Central memory CD8-positive, alpha-beta T cell (primary cell): ENCODE measurements at regions not wholly inside any gene's neighbourhood (a gene's known extent, or its start where the extent isn't known, plus 50 kb on each side); places are given as distances from the start of the nearest gene placed in this dataset.

Experiments used
- ATAC-seq: fragments of 150-1000 bp; cut with Tn5 transposase; replicated peaks from 2 replicates; pipeline ENCODE4 v1.10.0; 2022; ENCODE audit warnings: mild to moderate bottlenecking, moderate FRiP score, moderate number of reproducible peaks; ENCODE audit not compliant: poor library complexity, severe bottlenecking; ENCODE audit errors: extremely low read depth
- DNase-seq, 2 donors: peaks; one replicate each; pipeline ENCODE4 v3.0.0; 2021; ENCODE audit warnings: low spot score in 2 of 2
- H3K27ac Mint-ChIP-seq: one replicate; pipeline ENCODE4 v1.8.0; 2022; ENCODE audit warnings: low read depth, mild to moderate bottlenecking, moderate library complexity, mixed read lengths
- H3K27me3 Mint-ChIP-seq: one replicate; pipeline ENCODE4 v1.8.0; 2022; ENCODE audit warnings: mixed read lengths
- H3K36me3 Mint-ChIP-seq: one replicate; pipeline ENCODE4 v1.8.0; 2022; ENCODE audit warnings: mild to moderate bottlenecking, moderate library complexity, mixed read lengths; ENCODE audit not compliant: insufficient read depth
- H3K4me1 Mint-ChIP-seq: one replicate; pipeline ENCODE4 v1.8.0; 2022; ENCODE audit warnings: mixed read lengths
- H3K4me3 Mint-ChIP-seq: one replicate; pipeline ENCODE4 v1.8.0; 2022; ENCODE audit warnings: mild to moderate bottlenecking, moderate library complexity, mixed read lengths
- H3K9me3 Mint-ChIP-seq: one replicate; pipeline ENCODE4 v1.8.0; 2022; ENCODE audit warnings: mixed read lengths

DNA sequence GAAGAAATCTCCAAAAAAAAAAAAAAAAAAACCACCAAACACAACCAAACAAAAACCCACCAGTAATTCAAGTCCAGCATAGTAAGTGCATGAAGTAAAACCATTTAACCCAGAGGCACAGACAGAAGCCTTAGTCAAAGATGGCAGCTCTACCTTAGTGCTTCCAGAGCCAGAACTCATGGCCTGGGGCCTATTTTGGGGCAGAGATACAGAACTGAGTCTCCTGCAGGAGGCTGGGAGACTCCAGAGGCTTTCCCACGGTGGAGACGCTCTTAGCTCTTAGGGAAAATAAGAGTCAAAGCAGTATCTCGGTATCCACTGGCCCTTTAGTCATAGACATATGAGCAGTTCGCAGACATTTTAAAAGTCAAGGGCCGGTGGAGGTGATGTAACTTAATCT lies 129.5 kb downstream of the GPX5 start:
- no peak for DNase-seq
- no peaks in the 10 kb centered on the region for H3K9me3 Mint-ChIP-seq
- H3K27ac Mint-ChIP-seq = no peak overlapping the region
- no peak overlapping the region for H3K4me3 Mint-ChIP-seq
- no peaks in the 10 kb centered on the region for H3K4me1 Mint-ChIP-seq
- peaks cover 68% of the 10 kb centered on the region for H3K27me3 Mint-ChIP-seq
- H3K36me3 Mint-ChIP-seq = peaks cover 14% of the 10 kb centered on the region
- ATAC-seq = no peak

DNA sequence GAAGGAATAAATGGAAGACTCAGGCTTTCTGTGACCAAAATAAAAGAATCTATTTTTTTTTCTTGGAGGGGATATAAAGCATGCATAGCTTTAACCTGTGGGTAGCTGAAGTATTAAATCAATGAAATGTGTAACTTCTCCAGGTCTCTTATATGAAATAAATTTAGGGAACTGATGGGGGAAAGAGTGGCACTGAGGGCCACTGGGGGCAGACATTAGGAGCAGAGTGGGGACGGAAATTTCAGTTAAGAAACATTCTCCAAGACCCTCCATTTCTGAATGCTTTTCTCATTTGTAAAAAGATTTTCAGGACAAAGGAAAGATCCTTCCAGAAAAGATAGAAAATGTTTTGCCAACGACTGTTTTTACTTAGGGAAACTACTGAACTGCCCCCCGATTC lies 131.0 kb downstream of the GPX5 start:
- DNase-seq (no peak), ATAC-seq (no peak)
- Mint-ChIP-seq H3K27ac (no peak overlapping the region), H3K4me3 (no peak overlapping the region), H3K36me3 (peaks cover 14% of the 10 kb centered on the region), H3K27me3 (peaks cover 68% of the 10 kb centered on the region), H3K9me3 (no peaks in the 10 kb centered on the region), H3K4me1 (no peaks in the 10 kb centered on the region)

DNA sequence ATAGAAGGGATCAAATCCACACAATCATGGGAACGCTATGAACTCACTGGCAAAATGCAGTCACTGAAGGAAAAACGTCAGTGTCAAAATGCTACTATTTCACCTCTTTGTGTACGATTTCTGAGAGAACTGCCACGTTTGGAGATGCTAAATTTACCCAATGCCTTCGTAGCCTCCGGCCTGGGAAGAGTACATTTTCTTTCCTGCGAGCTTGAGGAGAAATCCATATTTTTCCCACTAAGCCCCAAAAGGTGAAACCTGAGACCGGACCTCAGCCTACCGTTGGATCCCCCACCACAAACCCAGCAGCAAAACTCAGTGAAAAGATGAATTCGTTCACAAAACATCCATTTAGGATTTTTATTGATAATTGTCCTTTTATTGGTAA lies 131.7 kb downstream of the GPX5 start:
- ATAC-seq (no peak), DNase-seq (no peak)
- H3K36me3 Mint-ChIP-seq = peaks cover 14% of the 10 kb centered on the region
- H3K4me1 Mint-ChIP-seq = no peaks in the 10 kb centered on the region
- H3K9me3 Mint-ChIP-seq = no peaks in the 10 kb centered on the region
- H3K27me3 Mint-ChIP-seq = peaks cover 61% of the 10 kb centered on the region
- H3K4me3 Mint-ChIP-seq = peak overlapping the region; percentile 59
- H3K27ac Mint-ChIP-seq = no peak overlapping the region

DNA sequence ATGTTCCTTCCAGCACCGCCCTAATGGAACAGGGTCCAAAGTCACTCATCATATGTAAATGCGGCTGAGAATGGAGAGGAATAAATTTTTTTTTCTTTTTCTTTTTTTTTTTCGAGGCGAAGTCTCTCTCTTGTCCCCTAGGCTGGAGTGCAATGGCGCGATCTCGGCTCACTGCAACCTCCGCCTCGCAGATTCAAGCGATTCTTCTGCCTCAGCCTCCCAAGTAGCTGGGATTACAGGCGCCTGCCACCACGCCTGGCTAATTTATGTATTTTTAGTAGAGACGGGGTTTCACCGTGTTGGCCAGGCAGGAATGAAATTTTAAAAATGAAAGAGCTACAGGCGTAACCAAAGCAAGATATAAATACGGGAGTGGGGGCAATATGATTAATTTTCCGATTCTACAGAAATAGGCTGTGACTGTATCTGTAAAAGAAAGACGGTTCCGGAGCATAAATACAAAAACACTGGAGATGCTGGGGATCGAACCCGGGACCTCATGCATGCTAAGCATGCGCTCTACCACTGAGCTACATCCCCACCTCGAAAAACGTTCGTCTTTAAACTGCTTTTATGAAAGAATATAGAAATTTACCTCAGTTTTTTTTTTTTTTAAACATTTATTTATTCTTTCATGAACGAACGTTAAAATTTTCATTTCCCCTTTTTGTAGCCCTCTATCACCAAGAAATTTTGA lies 132.2 kb downstream of the GPX5 start:
- Mint-ChIP-seq H3K36me3 (peaks cover 14% of the 10 kb centered on the region), H3K27ac (peak overlapping the region; percentile 79), H3K4me3 (peak overlapping the region; percentile 59), H3K4me1 (no peaks in the 10 kb centered on the region), H3K9me3 (no peaks in the 10 kb centered on the region), H3K27me3 (peaks cover 60% of the 10 kb centered on the region)
- no peak for DNase-seq
- no peak for ATAC-seq

DNA sequence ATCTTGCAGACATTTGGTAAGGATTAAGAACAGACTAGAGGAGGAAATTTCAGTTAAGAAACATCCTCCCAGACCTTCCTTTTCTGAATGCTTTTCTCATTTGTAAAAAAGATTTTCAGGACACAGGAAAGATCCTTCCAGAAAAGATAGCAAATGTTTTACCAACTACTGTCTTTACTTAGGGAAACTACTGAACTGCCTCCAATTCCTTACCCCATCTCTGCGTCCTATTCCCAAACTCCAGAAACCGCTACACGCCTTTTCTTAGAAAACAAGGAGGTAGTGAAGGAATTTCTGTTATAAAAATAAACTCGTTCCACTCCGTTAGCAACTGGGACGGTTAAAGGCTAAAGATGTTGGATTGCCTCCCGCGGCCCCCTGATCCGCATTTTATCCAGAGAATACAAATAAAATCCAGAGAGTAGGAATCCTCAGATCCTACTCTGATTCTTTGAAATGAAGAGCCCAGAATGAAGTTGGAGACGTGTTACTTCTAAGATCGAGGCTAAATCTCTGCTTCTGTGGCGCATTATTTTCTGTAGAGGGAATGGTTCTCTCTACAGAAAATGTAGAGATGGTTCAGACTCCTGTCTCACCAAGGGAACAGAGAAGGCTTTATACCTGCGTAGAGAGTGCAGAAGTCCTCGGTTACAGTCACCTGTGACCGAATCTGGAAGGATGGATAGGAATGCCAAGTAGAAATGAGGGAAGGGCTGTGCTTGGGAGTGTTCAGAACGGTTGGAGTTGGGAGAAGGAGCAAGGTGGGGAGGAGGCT lies 133.0 kb downstream of the GPX5 start:
- Mint-ChIP-seq H3K27ac (peak overlapping the region; percentile 79), H3K36me3 (peaks cover 14% of the 10 kb centered on the region), H3K9me3 (no peaks in the 10 kb centered on the region), H3K4me3 (peak overlapping the region; percentile 59), H3K4me1 (no peaks in the 10 kb centered on the region), H3K27me3 (peaks cover 60% of the 10 kb centered on the region)
- ATAC-seq (no peak), DNase-seq (no peak)

DNA sequence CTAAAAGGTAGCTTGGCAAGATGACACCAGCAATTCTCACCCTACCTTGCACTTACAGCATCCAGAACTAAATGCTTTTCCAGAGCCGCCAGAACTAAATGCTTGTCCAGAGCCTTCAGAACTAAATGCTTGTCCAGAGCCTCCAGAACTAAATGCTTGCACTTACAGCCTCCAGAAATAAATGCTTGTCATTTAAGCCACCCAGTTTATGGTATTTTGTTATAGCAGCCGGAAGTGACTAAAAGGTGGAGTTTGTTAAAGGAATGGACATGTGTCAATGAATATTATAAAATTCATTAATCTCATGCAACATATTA lies 133.5 kb downstream of the GPX5 start:
- Mint-ChIP-seq H3K4me3 (no peak overlapping the region), H3K9me3 (no peaks in the 10 kb centered on the region), H3K36me3 (peaks cover 14% of the 10 kb centered on the region), H3K4me1 (no peaks in the 10 kb centered on the region), H3K27me3 (peaks cover 60% of the 10 kb centered on the region), H3K27ac (no peak overlapping the region)
- no peak for ATAC-seq
- DNase-seq = no peak

DNA sequence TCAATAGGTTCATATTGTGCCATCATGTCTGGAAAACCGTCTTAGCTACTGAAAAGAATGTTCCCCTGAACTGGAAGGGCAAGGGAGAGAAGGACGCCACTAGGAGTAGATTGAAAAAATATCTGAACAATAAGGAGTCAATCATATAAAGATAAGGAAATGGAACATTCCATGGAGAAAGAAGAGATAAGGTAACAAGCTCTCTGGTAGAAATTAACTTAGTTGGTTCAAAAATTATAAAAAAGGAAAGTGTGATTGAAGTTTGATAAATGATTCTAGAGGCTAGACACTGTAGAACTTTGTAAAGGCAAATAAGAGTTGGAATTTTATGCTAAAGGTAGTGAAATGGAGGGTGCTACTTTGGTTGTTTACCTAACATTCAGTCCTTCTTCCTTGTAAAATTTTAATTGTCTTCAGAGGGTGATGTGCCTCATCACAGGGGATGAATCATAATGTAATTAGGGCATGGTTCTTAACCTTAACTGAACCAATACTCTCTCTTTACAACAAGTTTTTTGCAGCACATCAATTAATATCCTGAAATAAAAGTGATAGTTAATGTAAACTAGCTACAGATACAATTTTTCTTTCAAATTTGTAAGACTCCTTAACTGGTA lies 135.5 kb downstream of the GPX5 start:
- Mint-ChIP-seq H3K27me3 (peaks cover 64% of the 10 kb centered on the region), H3K4me3 (no peak overlapping the region), H3K9me3 (no peaks in the 10 kb centered on the region), H3K36me3 (peaks cover 14% of the 10 kb centered on the region), H3K27ac (no peak overlapping the region), H3K4me1 (no peaks in the 10 kb centered on the region)
- no peak for DNase-seq
- ATAC-seq = no peak

DNA sequence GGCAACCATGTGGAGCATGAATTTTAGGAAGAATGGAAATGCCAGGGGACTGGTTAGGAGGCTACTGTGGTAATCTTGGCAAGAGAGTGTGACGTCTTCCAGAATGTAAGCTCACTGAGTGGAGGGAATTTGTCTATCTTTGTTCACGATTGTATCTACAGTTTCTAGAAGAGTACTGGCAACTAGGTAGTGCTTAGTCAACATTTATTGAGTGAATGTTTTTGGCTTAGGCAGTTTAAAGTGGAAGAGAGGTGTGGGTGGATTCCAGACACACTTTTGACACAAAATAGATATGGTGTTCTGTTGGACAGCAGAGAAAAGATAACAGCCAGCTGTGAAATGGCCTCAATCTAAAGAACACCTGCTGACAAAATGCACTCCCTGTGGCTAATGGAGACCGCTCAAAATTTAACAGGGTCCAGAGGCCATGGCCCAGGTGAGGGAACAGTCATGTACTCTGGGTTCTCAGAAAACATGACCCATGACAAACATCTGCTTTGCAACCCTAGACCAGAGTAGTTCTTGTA lies 139.3 kb downstream of the GPX5 start:
- no peaks in the 10 kb centered on the region for H3K4me1 Mint-ChIP-seq
- DNase-seq (no peak), ATAC-seq (no peak)

DNA sequence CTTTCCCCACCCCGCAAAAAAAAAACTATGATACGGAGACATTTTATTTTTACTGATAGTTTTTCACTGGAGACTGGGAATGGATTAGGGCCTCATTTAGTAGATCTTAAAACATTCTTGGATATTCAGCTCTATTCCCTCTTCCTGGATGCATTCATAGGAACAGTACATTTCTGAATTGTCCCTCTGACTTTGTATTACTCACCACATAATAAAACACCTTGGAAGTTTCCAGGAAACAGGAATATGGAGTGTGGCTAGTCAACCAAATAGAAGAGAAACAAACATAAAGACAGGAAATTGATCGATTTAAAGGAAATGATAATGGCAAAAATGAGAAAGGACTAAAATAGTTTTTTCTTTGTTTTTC lies 147.7 kb downstream of the GPX5 start:
- Mint-ChIP-seq H3K9me3 (no peaks in the 10 kb centered on the region), H3K36me3 (no peaks in the 10 kb centered on the region), H3K4me1 (no peaks in the 10 kb centered on the region), H3K27me3 (peaks cover 76% of the 10 kb centered on the region), H3K4me3 (no peak overlapping the region), H3K27ac (no peak overlapping the region)
- ATAC-seq (no peak), DNase-seq (no peak)

More for the DNA sequence above, 139.3 kb downstream of the GPX5 start:
- H3K4me3 Mint-ChIP-seq = no peak overlapping the region
- H3K9me3 Mint-ChIP-seq = no peaks in the 10 kb centered on the region
- no peaks in the 10 kb centered on the region for H3K36me3 Mint-ChIP-seq
- no peak overlapping the region for H3K27ac Mint-ChIP-seq
- peaks cover 40% of the 10 kb centered on the region for H3K27me3 Mint-ChIP-seq

DNA sequence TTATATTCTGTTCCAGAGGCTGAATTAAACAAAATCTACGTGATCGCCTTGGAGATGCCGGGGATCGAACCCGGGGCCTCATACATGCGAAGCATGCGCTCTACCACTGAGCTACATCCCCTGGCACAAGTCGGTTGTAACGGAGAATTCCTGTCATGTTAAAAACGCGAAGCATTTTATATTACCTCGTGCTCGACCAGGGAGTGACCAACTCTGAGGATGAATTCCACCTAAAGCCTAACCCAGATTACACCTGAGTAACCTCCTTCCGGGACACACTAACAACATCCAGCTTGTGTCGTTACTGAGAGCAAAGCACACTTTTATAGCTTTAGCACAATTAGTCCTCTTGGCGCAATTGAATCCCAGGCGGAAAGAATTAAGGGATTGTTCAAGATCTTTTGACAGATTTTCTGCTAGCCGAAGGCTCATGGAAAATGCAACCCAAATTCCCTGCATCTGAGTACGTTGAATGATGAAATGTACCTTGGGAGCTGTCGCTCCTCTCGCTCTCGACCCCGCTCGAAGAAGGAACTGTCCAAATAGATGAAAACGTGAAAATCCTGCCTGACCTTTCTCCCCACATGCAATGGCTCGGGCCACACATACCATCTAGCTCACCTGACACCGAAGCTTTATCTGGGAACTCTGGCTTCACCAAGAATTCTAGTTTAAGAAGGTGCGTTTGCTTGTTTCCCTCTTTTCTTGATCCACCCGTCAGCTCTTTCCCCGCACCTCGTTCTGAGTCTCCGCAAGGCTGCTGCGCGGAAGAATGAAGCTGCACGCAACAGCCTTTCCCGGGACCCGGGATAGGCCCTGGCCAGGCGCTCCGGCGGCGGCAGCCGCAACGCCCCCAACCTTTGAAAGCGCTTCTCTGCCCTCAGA lies 148.3 kb downstream of the GPX5 start:
- DNase-seq (no peak), ATAC-seq (no peak)
- Mint-ChIP-seq H3K4me3 (no peak overlapping the region), H3K27ac (no peak overlapping the region), H3K36me3 (no peaks in the 10 kb centered on the region), H3K9me3 (no peaks in the 10 kb centered on the region), H3K4me1 (no peaks in the 10 kb centered on the region), H3K27me3 (peaks cover 82% of the 10 kb centered on the region)

DNA sequence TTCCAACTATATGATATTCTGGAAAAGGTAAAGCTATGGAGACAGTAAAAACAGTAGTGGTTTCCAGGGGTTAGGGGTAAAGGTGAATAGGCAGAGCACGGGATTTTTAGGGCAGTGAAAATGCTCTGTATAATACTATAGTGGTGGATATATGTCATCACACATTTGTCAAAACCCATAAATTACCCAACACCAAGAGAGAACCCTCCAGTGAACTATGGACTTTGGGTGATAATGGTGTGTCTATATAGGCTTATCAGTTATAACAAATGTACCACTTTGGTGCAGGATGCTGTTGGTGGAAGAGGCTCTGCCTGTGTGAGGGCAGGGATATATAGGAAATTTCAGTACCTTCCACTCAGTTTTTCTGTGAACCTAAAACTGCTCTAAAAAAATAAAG lies 149.9 kb downstream of the GPX5 start:
- no peaks in the 10 kb centered on the region for H3K4me1 Mint-ChIP-seq
- no peak overlapping the region for H3K4me3 Mint-ChIP-seq
- no peaks in the 10 kb centered on the region for H3K9me3 Mint-ChIP-seq
- no peaks in the 10 kb centered on the region for H3K36me3 Mint-ChIP-seq
- ATAC-seq (no peak), DNase-seq (no peak)
- peaks cover 85% of the 10 kb centered on the region for H3K27me3 Mint-ChIP-seq
- no peak overlapping the region for H3K27ac Mint-ChIP-seq

DNA sequence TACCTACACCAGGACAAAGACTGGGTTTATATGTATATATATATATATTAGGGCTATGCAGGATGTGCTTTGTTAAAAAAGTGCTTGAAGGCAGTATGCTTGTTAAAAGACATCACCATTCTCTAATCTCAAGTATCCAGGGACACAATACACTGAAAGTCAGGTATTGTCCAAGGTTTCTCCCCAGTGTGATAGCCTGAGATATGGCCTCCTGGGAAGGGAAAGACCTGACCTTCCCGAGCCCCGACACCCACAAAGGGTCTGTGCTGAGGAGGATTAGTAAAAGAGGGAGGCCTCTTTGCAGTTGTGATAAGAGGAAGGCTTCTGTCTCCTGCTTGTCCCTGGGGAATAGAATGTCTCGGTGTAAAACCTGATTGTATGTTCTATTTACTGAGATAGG lies 156.9 kb downstream of the GPX5 start:
- no peaks in the 10 kb centered on the region for H3K9me3 Mint-ChIP-seq
- DNase-seq (no peak), ATAC-seq (no peak)
- peaks cover 95% of the 10 kb centered on the region for H3K27me3 Mint-ChIP-seq
- H3K27ac Mint-ChIP-seq = no peak overlapping the region
- H3K4me3 Mint-ChIP-seq = no peak overlapping the region
- peaks cover 8% of the 10 kb centered on the region for H3K4me1 Mint-ChIP-seq
- H3K36me3 Mint-ChIP-seq = no peaks in the 10 kb centered on the region
